ENCODE measurements at regions not wholly inside any gene's neighbourhood (a gene's known extent, or its start where the extent isn't known, plus 50 kb on each side); places are given as distances from the start of the nearest gene placed in this dataset.
"Not testable (repeated sequence)": the region's sequence is repeated elsewhere in the genome, so short reads cannot be mapped to it uniquely, and the experiment has no call there.

- Histone ChIP-seq H3F3A (replicated peaks; ENCODE audit: low read depth) (0 out of 2 replicates have a peak, but pooled peaks cover 5% of the 10 kb centered on the region), H3K36me3 (ENCODE audit: insufficient read depth) (0 out of 2 replicates have a peak, but pooled peaks cover 4% of the 10 kb centered on the region), H3K4me3 (no peak overlapping the region), H3K27ac (ENCODE audit: low read depth) (peak overlapping the region; percentile 60), H3K4me1 (ENCODE audit: insufficient read depth) (peaks cover 31% of the 10 kb centered on the region), H3K27me3 (ENCODE audit: insufficient read depth) (no peaks in the 10 kb centered on the region), H3K79me2 (replicated peaks; ENCODE audit: insufficient read depth) (no peaks in the 10 kb centered on the region), H3K4me2 (peak overlapping the region; percentile 46), H4K20me1 (replicated peaks; ENCODE audit: insufficient read depth) (no peaks in the 10 kb centered on the region), H2AFZ (peak overlapping the region; percentile 70), H3K9me2 (ENCODE audit: insufficient read depth) (no peaks in the 10 kb centered on the region)
- peaks cover 12% of the 10 kb centered on the region for H3K9me3 Mint-ChIP-seq
- TF ChIP-seq POLR2AphosphoS5 (IDR thresholded peaks at IDR 0.05; ENCODE audit: low read depth) = no peak
- no peak for TF ChIP-seq CTCF (conservative IDR thresholded peaks at IDR 0.05; ENCODE audit: low read depth in 2 of 2)
- TF ChIP-seq NANOG (IDR thresholded peaks at IDR 0.05; ENCODE audit: borderline replicate concordance) = no peak
- no peak for TF ChIP-seq REST (IDR thresholded peaks at IDR 0.05; ENCODE audit: unreplicated experiment)
- TF ChIP-seq ZNF331 (CRISPR knock-in tag; IDR thresholded peaks at IDR 0.05; ENCODE audit: low read depth) = no peak
- TF ChIP-seq EZH2 (IDR thresholded peaks at IDR 0.05; ENCODE audit: low read depth, unreplicated experiment) = no peak
- TF ChIP-seq EZH2phosphoT487 (IDR thresholded peaks at IDR 0.05; ENCODE audit: unreplicated experiment) = no peak
- H3K27me3 Mint-ChIP-seq (ENCODE audit: insufficient read depth, low read depth, poor library complexity) = peaks cover 5% of the 10 kb centered on the region
- ATAC-seq = peak; percentile 66
- H3K4me1 Mint-ChIP-seq = peaks cover 15% of the 10 kb centered on the region
- no peak overlapping the region for H3K27ac Mint-ChIP-seq
- DNase-seq (ENCODE audit: low spot score) = peak; percentile 14
- peaks cover 27% of the 10 kb centered on the region for H3K36me3 Mint-ChIP-seq (ENCODE audit: low read depth)
- H3K4me3 Mint-ChIP-seq = no peak overlapping the region
These were observed 593.0 kb upstream of the AADAT start for GRCh38 chr4:170682558-170683294.

GRCh38 chr4:170682087-170682486, 592.3 kb upstream of the AADAT start:
- peak; percentile 60 for ATAC-seq
- H3K79me2 ChIP-seq (replicated peaks; ENCODE audit: insufficient read depth); H3K36me3 ChIP-seq (ENCODE audit: insufficient read depth); H3K4me3 ChIP-seq; H3F3A ChIP-seq (replicated peaks; ENCODE audit: low read depth); H3K27me3 Mint-ChIP-seq (ENCODE audit: insufficient read depth, low read depth, poor library complexity); H3K4me3 Mint-ChIP-seq; H3K27ac Mint-ChIP-seq; H3K9me2 ChIP-seq (ENCODE audit: insufficient read depth); H3K27me3 ChIP-seq (ENCODE audit: insufficient read depth); H4K20me1 ChIP-seq (replicated peaks; ENCODE audit: insufficient read depth): not testable (repeated sequence)
- Histone ChIP-seq H3K4me2 (peak overlapping the region; percentile 46; the same call in 1 of the 2 replicates), H2AFZ (peak overlapping the region; percentile 18; the same call in 1 of the 2 replicates), H3K27ac (ENCODE audit: low read depth) (peak overlapping the region; percentile 60), H3K4me1 (ENCODE audit: insufficient read depth) (peaks cover 31% of the 10 kb centered on the region)
- peaks cover 11% of the 10 kb centered on the region for H3K9me3 Mint-ChIP-seq
- H3K36me3 Mint-ChIP-seq (ENCODE audit: low read depth) = peaks cover 32% of the 10 kb centered on the region
- DNase-seq (ENCODE audit: low spot score) = peak; percentile 43
- peaks cover 15% of the 10 kb centered on the region for H3K4me1 Mint-ChIP-seq

Data from GM23338 (cell line).